HEK293 (cell line): ENCODE measurements at regions not wholly inside any gene's neighbourhood (a gene's known extent, or its start where the extent isn't known, plus 50 kb on each side); places are given as distances from the start of the nearest gene placed in this dataset.

Source experiments
- CTCF ChIA-PET: fragments of 350-600 bp; formaldehyde crosslinking; extraction: SDS; loops from one replicate; lab custom pipeline; 2021; ENCODE audit warnings: antibody characterized with exemption; lab: Yijun Ruan, JAX
- POLR2A ChIA-PET: fragments of 300-600 bp; formaldehyde crosslinking; extraction: SDS; loops from one replicate; lab custom pipeline; 2020; ENCODE audit warnings: antibody characterized with exemption, inconsistent platforms; lab: Yijun Ruan, JAX
- H3K27ac ChIP-seq: fragments of 200-500 bp; sonication (Bioruptor generic); 2 replicates; pipeline ENCODE4 v1.5.1; 2014; ENCODE audit warnings: low read depth, low read length, control low read depth, inconsistent platforms; ENCODE audit errors: extremely low read depth
- H3K36me3 ChIP-seq, 2 experiments: fragments of 200-500 bp in 1 of 2; sonication (Bioruptor generic) in 1 of 2; 1 replicate in 1 of 2; 2 replicates in 1 of 2; pipeline ENCODE4 v1.5.1; 2014 to 2017; ENCODE audit warnings: inconsistent platforms in 2 of 2, low read length in 2 of 2; ENCODE audit not compliant: control insufficient read depth in 2 of 2, insufficient read depth in 1 of 2
- H3K4me1 ChIP-seq: fragments of 200-500 bp; sonication (Bioruptor generic); 2 replicates; pipeline ENCODE4 v1.5.1; 2014; ENCODE audit warnings: mild to moderate bottlenecking, low read length, inconsistent platforms; ENCODE audit not compliant: control insufficient read depth, insufficient read depth
- H3K4me3 ChIP-seq: 2 replicates; pipeline ENCODE4 v1.5.1; 2011; ENCODE audit warnings: low read depth, mild to moderate bottlenecking, control low read depth, low read length, moderate library complexity
- H3K9me3 ChIP-seq: fragments of 200-500 bp; sonication (Bioruptor generic); 2 replicates; pipeline ENCODE4 v1.5.1; 2014; ENCODE audit warnings: low read depth, low read length, inconsistent platforms; ENCODE audit not compliant: control insufficient read depth, insufficient read depth
- ELK4 ChIP-seq: IDR thresholded peaks from 2 replicates; pipeline ENCODE4 v1.6.1; 2011; ENCODE audit warnings: mild to moderate bottlenecking, low read depth, low read length, borderline replicate concordance
- HIC1 ChIP-seq: fragments of 450-650 bp; formaldehyde crosslinking; IDR thresholded peaks from 2 replicates; pipeline ENCODE4 v1.5.1; 2016; ENCODE audit warnings: missing biosample characterization, missing genetic modification characterization
- HOXC10 ChIP-seq: sonication (generic); formaldehyde crosslinking; IDR thresholded peaks from 2 replicates; pipeline ENCODE4 v1.8.1; 2023; ENCODE audit warnings: mild to moderate bottlenecking, missing genetic modification reagents
- KLF7 ChIP-seq: fragments of 450-650 bp; formaldehyde crosslinking; IDR thresholded peaks from 2 replicates; pipeline ENCODE4 v1.5.1; 2016; ENCODE audit warnings: missing biosample characterization, missing genetic modification characterization, borderline replicate concordance
- OSR2 ChIP-seq: fragments of 450-650 bp; formaldehyde crosslinking; IDR thresholded peaks from 2 replicates; pipeline ENCODE4 v1.5.1; 2016; ENCODE audit warnings: missing biosample characterization, missing genetic modification characterization
- SP7 ChIP-seq: fragments of 450-650 bp; formaldehyde crosslinking; IDR thresholded peaks from 2 replicates; pipeline ENCODE4 v1.5.1; 2016; ENCODE audit warnings: missing biosample characterization, missing genetic modification characterization
- ZBTB1 ChIP-seq: fragments of 450-650 bp; formaldehyde crosslinking; IDR thresholded peaks from 2 replicates; pipeline ENCODE4 v1.5.1; 2016; ENCODE audit warnings: missing biosample characterization, missing genetic modification characterization
- ZNF114 ChIP-seq: fragments of 450-650 bp; formaldehyde crosslinking; IDR thresholded peaks from 2 replicates; pipeline ENCODE4 v1.5.0; 2017; ENCODE audit warnings: missing biosample characterization, missing genetic modification characterization
- ZNF175 ChIP-seq: fragments of 450-650 bp; formaldehyde crosslinking; IDR thresholded peaks from 2 replicates; pipeline ENCODE4 v1.5.1; 2016; ENCODE audit warnings: missing biosample characterization, missing genetic modification characterization
- ZNF18 ChIP-seq: fragments of 450-650 bp; formaldehyde crosslinking; IDR thresholded peaks from 2 replicates; pipeline ENCODE4 v1.5.1; 2016; ENCODE audit warnings: missing biosample characterization, missing genetic modification characterization
- ZNF19 ChIP-seq: fragments of 450-650 bp; formaldehyde crosslinking; IDR thresholded peaks from 2 replicates; pipeline ENCODE4; 2016; ENCODE audit warnings: missing biosample characterization, missing genetic modification characterization, low read depth
- ZNF2 ChIP-seq: fragments of 450-650 bp; formaldehyde crosslinking; IDR thresholded peaks from 2 replicates; pipeline ENCODE4 v1.5.1; 2016; ENCODE audit warnings: missing biosample characterization, missing genetic modification characterization
- ZNF239 ChIP-seq: fragments of 450-650 bp; formaldehyde crosslinking; IDR thresholded peaks from 2 replicates; pipeline ENCODE4 v1.5.1; 2016; ENCODE audit warnings: missing biosample characterization, missing genetic modification characterization
- ZNF248 ChIP-seq: fragments of 450-650 bp; formaldehyde crosslinking; IDR thresholded peaks from 2 replicates; pipeline ENCODE4 v1.5.1; 2017; ENCODE audit warnings: missing biosample characterization, missing genetic modification characterization
- ZNF26 ChIP-seq: fragments of 450-650 bp; formaldehyde crosslinking; IDR thresholded peaks from 2 replicates; pipeline ENCODE4 v1.5.1; 2016; ENCODE audit warnings: missing biosample characterization, missing genetic modification characterization
- ZNF292 ChIP-seq: fragments of 450-650 bp; formaldehyde crosslinking; IDR thresholded peaks from 2 replicates; pipeline ENCODE4 v1.5.1; 2016; ENCODE audit warnings: low read depth, missing biosample characterization, missing genetic modification characterization, borderline replicate concordance
- ZNF350 ChIP-seq: fragments of 450-650 bp; formaldehyde crosslinking; IDR thresholded peaks from 2 replicates; pipeline ENCODE4 v1.5.0; 2017; ENCODE audit warnings: missing biosample characterization, mild to moderate bottlenecking, missing genetic modification characterization
- ZNF426 ChIP-seq: fragments of 450-650 bp; formaldehyde crosslinking; IDR thresholded peaks from 2 replicates; pipeline ENCODE4 v1.5.1; 2017; ENCODE audit warnings: missing biosample characterization, missing genetic modification characterization, mild to moderate bottlenecking, inconsistent platforms, moderate library complexity
- ZNF585B ChIP-seq: fragments of 450-650 bp; formaldehyde crosslinking; IDR thresholded peaks from 2 replicates; pipeline ENCODE4 v1.5.1; 2016; ENCODE audit warnings: missing biosample characterization, missing genetic modification characterization
- ZNF623 ChIP-seq: fragments of 450-650 bp; formaldehyde crosslinking; IDR thresholded peaks from 2 replicates; pipeline ENCODE4 v1.5.1; 2016; ENCODE audit warnings: missing biosample characterization, missing genetic modification characterization
- ZNF626 ChIP-seq: fragments of 450-650 bp; sonication (Bioruptor Pico); formaldehyde crosslinking; IDR thresholded peaks from 2 replicates; pipeline ENCODE4 v1.5.1; 2018; ENCODE audit warnings: missing biosample characterization, missing genetic modification characterization, inconsistent platforms
- ZNF645 ChIP-seq: fragments of 450-650 bp; formaldehyde crosslinking; IDR thresholded peaks from 2 replicates; pipeline ENCODE4; 2016; ENCODE audit warnings: missing biosample characterization, missing genetic modification characterization
- ZNF701 ChIP-seq: fragments of 450-650 bp; formaldehyde crosslinking; IDR thresholded peaks from 2 replicates; pipeline ENCODE4 v1.5.1; 2016; ENCODE audit warnings: missing biosample characterization, missing genetic modification characterization
- ZNF777 ChIP-seq: fragments of 450-650 bp; formaldehyde crosslinking; IDR thresholded peaks from 2 replicates; pipeline ENCODE4 v1.5.1; 2017; ENCODE audit warnings: missing biosample characterization, missing genetic modification characterization, borderline replicate concordance
- ZNF792 ChIP-seq: fragments of 450-650 bp; formaldehyde crosslinking; IDR thresholded peaks from 2 replicates; pipeline ENCODE4 v1.5.1; 2016; ENCODE audit warnings: missing biosample characterization, missing genetic modification characterization
- ZNF830 ChIP-seq: fragments of 450-650 bp; IDR thresholded peaks from 2 replicates; pipeline ENCODE4 v1.5.0; 2018; ENCODE audit warnings: missing biosample characterization, missing genetic modification characterization, low read depth, mild to moderate bottlenecking, moderate library complexity
- ZNF837 ChIP-seq: fragments of 450-650 bp; formaldehyde crosslinking; IDR thresholded peaks from 2 replicates; pipeline ENCODE4 v1.5.1; 2016; ENCODE audit warnings: missing biosample characterization, missing genetic modification characterization
- TF ChIP-seq, protein P1 (sequence below): fragments of 450-650 bp; formaldehyde crosslinking; IDR thresholded peaks from 2 replicates; pipeline ENCODE4 v1.5.1; 2017; ENCODE audit warnings: missing biosample characterization, missing genetic modification characterization

DNA sequence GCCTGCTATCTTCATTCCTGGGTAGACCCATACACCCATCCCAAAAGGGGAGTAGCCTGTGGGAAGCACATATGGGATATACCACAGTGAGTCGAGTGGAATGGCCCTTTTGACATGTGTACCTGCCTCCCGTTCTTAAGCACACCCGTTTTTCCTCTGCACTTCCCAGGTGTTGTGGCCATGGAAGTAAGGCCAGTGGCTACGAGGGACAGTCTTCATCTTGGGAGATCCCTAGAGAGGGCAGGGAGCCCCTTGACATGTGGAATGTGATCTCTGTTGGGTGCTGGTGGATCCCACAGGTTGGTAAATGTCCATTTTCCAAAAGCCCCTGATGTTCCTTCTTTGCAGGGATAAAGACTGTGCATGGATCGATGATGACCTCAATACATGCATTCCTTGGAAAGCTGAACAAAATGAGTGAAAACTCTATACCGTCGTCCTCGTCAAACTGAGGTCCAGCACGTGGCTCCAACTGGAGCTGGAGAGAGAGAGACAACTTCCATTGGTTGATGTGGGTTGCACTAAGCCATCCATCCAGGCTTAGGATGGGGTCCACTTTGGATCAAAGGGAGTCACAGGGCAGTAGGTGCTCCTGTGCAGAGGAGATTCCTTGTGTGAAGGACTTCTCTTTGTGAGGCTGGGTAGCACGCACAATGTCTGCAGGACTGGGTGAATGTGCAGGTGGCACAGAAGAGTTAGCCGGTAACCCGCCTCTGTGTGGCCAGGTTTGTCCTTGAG, 136.8 kb downstream of the SNRPN start:
- TF ChIP-seq ZNF701 (tag by site-specific recombination) (no peak), ZNF114 (tag by site-specific recombination) (no peak), ZNF830 (no peak), ZNF777 (tag by site-specific recombination) (no peak), ZNF350 (no peak), KLF7 (no peak), ZNF2 (tag by site-specific recombination) (no peak), ZBTB1 (tag by site-specific recombination) (no peak), ELK4 (no peak), ZNF623 (no peak), ZNF239 (tag by site-specific recombination) (no peak), OSR2 (no peak), SP7 (tag by site-specific recombination) (no peak), ZNF426 (tag by site-specific recombination) (no peak), HIC1 (tag by site-specific recombination) (no peak), ZNF26 (tag by site-specific recombination) (no peak), ZNF645 (tag by site-specific recombination) (no peak), HOXC10 (CRISPR knock-in tag) (no peak)
- TF ChIP-seq, protein P1, sequence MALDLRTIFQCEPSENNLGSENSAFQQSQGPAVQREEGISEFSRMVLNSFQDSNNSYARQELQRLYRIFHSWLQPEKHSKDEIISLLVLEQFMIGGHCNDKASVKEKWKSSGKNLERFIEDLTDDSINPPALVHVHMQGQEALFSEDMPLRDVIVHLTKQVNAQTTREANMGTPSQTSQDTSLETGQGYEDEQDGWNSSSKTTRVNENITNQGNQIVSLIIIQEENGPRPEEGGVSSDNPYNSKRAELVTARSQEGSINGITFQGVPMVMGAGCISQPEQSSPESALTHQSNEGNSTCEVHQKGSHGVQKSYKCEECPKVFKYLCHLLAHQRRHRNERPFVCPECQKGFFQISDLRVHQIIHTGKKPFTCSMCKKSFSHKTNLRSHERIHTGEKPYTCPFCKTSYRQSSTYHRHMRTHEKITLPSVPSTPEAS: no peak
- H3K4me1 ChIP-seq: no peaks in the 10 kb centered on the region
- H3K9me3 ChIP-seq: no peaks in the 10 kb centered on the region
- no peak overlapping the region for H3K27ac ChIP-seq
- no peak overlapping the region for H3K4me3 ChIP-seq
- H3K36me3 ChIP-seq: no peaks in the 10 kb centered on the region
- CTCF ChIA-PET: no interaction called here
- POLR2A ChIA-PET: no interaction called here

DNA sequence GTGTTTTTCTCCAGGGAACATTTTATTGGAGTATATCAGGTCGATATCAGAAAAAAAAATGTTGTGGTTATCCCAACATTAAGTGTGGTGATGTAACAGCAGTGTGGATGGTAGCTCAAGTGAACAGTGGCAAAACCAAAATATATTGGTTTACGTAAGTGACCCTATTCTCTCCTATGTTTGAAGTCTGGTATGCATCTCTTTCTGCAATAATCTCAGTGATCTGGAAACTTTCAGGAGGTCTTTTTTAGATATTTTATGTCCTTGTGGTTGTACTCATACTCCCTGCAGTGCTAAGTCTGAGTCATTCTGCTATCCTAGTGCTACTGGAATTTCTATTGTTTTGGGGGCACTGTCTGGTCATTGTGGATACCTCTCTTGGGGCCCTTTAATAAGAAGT, 137.9 kb downstream of the SNRPN start:
- no peaks in the 10 kb centered on the region for H3K36me3 ChIP-seq
- H3K27ac ChIP-seq: no peak overlapping the region
- no peaks in the 10 kb centered on the region for H3K9me3 ChIP-seq
- ChIA-PET POLR2A (no interaction called here), CTCF (no interaction called here)
- H3K4me3 ChIP-seq: no peak overlapping the region
- H3K4me1 ChIP-seq: no peaks in the 10 kb centered on the region
- no peak for TF ChIP-seq ZNF292 (tag by site-specific recombination)
- no peak for TF ChIP-seq ZNF175 (tag by site-specific recombination)
- no peak for TF ChIP-seq ZNF18 (tag by site-specific recombination)
- no peak for TF ChIP-seq ZNF585B (tag by site-specific recombination)
- TF ChIP-seq ZNF19: no peak
- TF ChIP-seq ZNF626 (tag by site-specific recombination): no peak
- no peak for TF ChIP-seq ZNF837 (tag by site-specific recombination)
- TF ChIP-seq ZNF248 (tag by site-specific recombination): no peak
- no peak for TF ChIP-seq ZNF792
